ENCODE measurements at regions not wholly inside any gene's neighbourhood (a gene's known extent, or its start where the extent isn't known, plus 50 kb on each side); places are given as distances from the start of the nearest gene placed in this dataset.

DNA sequence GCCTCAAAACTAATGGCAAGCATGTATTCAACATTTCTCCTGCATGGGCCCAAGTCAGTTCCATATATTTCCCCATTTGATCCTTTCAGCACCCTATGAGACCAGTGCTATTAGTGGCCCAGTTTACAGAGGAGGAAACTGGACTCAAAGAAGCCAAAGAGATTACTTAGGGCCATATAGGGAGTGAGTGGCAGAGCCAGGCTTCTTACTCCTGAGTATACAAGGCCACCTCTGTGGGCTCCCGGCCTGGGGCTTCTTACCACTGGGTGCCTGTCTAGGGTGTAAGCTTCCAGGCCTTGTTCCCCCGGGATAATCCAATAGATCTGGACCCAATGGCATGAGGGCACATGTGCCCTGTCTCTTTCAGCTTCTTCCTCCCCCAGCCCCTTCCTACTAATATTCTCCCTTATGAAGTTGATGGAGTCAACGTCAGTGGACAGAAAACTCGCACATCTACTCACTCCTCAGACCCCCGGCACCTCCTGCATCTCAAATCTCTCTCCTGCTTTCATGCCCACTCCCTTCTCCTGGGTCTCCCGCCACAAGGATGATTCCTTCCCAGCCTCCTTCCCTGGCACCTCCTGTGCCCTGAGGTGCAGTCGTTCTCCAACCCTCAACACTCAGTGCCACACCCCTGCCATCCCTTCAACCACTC, 222.6 kb downstream of the ANAPC1 start:
- no peak overlapping the region for H3K4me2 ChIP-seq
- no peak for DNase-seq (ENCODE audit: low spot score)
- no peaks in the 10 kb centered on the region for H3K79me2 ChIP-seq
- H3K36me3 ChIP-seq (replicated peaks; ENCODE audit: insufficient read depth, low read depth) = no peaks in the 10 kb centered on the region
- TF ChIP-seq EZH2phosphoT487 (IDR thresholded peaks at IDR 0.05; ENCODE audit: low read depth, severe bottlenecking, unreplicated experiment) = no peak
- TF ChIP-seq, protein P1, sequence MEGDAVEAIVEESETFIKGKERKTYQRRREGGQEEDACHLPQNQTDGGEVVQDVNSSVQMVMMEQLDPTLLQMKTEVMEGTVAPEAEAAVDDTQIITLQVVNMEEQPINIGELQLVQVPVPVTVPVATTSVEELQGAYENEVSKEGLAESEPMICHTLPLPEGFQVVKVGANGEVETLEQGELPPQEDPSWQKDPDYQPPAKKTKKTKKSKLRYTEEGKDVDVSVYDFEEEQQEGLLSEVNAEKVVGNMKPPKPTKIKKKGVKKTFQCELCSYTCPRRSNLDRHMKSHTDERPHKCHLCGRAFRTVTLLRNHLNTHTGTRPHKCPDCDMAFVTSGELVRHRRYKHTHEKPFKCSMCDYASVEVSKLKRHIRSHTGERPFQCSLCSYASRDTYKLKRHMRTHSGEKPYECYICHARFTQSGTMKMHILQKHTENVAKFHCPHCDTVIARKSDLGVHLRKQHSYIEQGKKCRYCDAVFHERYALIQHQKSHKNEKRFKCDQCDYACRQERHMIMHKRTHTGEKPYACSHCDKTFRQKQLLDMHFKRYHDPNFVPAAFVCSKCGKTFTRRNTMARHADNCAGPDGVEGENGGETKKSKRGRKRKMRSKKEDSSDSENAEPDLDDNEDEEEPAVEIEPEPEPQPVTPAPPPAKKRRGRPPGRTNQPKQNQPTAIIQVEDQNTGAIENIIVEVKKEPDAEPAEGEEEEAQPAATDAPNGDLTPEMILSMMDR (IDR thresholded peaks at IDR 0.05; ENCODE audit: poor library complexity) = no peak
- no peak for TF ChIP-seq EZH2 (IDR thresholded peaks at IDR 0.05; ENCODE audit: borderline replicate concordance)
- no peaks in the 10 kb centered on the region for H4K20me1 ChIP-seq (ENCODE audit: insufficient read depth, poor library complexity, severe bottlenecking)
- no peaks in the 10 kb centered on the region for H3K9me3 ChIP-seq (ENCODE audit: low read depth)
- WGBS (ENCODE audit: low lambda C conversion rate, missing lambda C conversion rate) = 97% methylated on average over 7 of the region's 7 CpGs
- peaks cover 25% of the 10 kb centered on the region for H3K4me1 ChIP-seq (ENCODE audit: insufficient read depth)
- H3K9me2 ChIP-seq (replicated peaks; ENCODE audit: insufficient read depth) = no peaks in the 10 kb centered on the region
- H3K27me3 ChIP-seq = no peaks in the 10 kb centered on the region
- no peak overlapping the region for H2AFZ ChIP-seq
- peak overlapping the region; percentile 99 for H3K27ac ChIP-seq
- no peak overlapping the region for H3K4me3 ChIP-seq

DNA sequence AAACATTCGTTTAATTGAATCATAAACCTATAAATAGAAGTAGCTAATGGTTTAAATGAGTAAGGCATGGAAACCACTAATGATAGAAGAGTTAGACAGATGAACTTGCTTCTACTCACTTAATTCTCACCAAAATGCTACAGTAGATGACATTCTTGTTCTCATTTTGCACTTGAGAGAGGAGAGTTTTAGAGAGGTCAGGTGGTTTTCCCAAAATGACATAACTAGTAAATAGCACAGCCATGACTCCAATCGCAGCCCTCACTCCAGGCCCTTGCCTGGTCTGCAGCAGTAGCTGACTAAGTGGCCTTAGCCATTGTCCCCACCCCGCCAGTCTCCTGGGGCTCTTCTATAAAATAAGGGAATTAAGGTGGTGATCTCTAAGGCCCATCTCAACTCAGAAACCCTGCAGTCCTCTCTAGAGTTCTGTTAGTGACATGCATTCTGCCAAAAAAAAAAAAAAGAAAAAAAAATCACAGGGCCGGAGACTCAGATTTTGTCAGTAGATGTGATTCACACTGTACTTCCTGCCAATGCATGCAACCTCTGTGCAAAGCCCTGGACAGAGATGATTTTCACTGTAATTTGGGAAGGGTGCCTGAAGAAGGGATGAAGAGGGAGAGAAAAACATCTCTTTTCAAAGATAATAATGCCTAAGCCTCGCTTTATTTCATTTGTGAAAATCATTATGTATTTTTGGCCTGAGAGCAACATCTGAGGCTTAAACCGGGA, 221.8 kb downstream of the ANAPC1 start:
- no peaks in the 10 kb centered on the region for H4K20me1 ChIP-seq (ENCODE audit: insufficient read depth, poor library complexity, severe bottlenecking)
- 87% methylated on average over 6 of the region's 6 CpGs for WGBS (ENCODE audit: low lambda C conversion rate, missing lambda C conversion rate)
- H3K27me3 ChIP-seq = no peaks in the 10 kb centered on the region
- no peak overlapping the region for H2AFZ ChIP-seq
- H3K9me3 ChIP-seq (ENCODE audit: low read depth) = no peaks in the 10 kb centered on the region
- no peak overlapping the region for H3K4me2 ChIP-seq
- TF ChIP-seq EZH2phosphoT487 (IDR thresholded peaks at IDR 0.05; ENCODE audit: low read depth, severe bottlenecking, unreplicated experiment) (no peak), EZH2 (IDR thresholded peaks at IDR 0.05; ENCODE audit: borderline replicate concordance) (no peak)
- TF ChIP-seq, protein P1 (IDR thresholded peaks at IDR 0.05; ENCODE audit: poor library complexity) = no peak
- peaks cover 25% of the 10 kb centered on the region for H3K4me1 ChIP-seq (ENCODE audit: insufficient read depth)
- DNase-seq (ENCODE audit: low spot score) = no peak
- no peaks in the 10 kb centered on the region for H3K36me3 ChIP-seq (replicated peaks; ENCODE audit: insufficient read depth, low read depth)
- no peak overlapping the region for H3K4me3 ChIP-seq
- no peaks in the 10 kb centered on the region for H3K9me2 ChIP-seq (replicated peaks; ENCODE audit: insufficient read depth)
- no peaks in the 10 kb centered on the region for H3K79me2 ChIP-seq
- H3K27ac ChIP-seq = no peak overlapping the region

DNA sequence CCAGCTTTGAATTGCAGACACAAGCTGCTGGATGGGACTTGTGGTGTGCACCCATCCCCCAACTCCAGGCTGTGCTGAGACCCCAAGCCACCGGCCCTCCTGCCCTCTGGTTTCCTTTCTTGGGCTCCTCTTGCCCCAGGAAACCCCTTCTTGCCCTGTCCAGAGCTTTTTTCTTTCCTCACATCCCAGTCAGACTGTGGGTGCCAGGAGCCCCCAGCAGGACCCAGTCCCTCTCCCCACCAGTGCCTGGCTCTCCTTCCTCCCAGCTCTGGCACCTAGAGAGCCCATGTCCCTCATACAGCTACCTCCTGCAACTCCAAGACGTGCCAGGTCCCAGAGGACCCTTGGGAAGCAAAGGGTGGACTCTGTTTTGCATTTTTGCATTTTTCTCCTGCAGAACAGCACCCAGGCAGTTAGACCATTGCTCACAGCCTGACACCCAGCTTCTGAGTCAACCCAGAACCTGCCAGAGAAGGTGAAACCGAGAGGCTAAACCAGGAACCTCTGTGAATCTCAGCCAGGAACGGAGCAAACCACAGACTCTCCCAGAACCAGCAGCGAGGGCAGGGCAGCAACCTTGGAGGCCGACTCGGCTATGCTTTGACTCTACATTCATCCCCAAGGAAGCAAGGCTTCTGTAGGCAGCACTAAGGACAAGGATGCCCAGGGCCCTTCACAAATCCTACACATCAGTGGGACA, 221.1 kb downstream of the ANAPC1 start:
- TF ChIP-seq EZH2phosphoT487 (IDR thresholded peaks at IDR 0.05; ENCODE audit: low read depth, severe bottlenecking, unreplicated experiment) (no peak), EZH2 (IDR thresholded peaks at IDR 0.05; ENCODE audit: borderline replicate concordance) (no peak)
- TF ChIP-seq, protein P1 (IDR thresholded peaks at IDR 0.05; ENCODE audit: poor library complexity) = no peak
- Histone ChIP-seq H3K27me3 (no peaks in the 10 kb centered on the region), H3K4me3 (no peak overlapping the region), H3K36me3 (replicated peaks; ENCODE audit: insufficient read depth, low read depth) (no peaks in the 10 kb centered on the region), H3K9me2 (replicated peaks; ENCODE audit: insufficient read depth) (no peaks in the 10 kb centered on the region), H3K9me3 (ENCODE audit: low read depth) (no peaks in the 10 kb centered on the region), H3K27ac (peak overlapping the region; percentile 27), H2AFZ (no peak overlapping the region), H3K79me2 (no peaks in the 10 kb centered on the region), H3K4me2 (no peak overlapping the region), H4K20me1 (ENCODE audit: insufficient read depth, poor library complexity, severe bottlenecking) (no peaks in the 10 kb centered on the region), H3K4me1 (ENCODE audit: insufficient read depth) (peaks cover 25% of the 10 kb centered on the region)
- DNase-seq (ENCODE audit: low spot score) = no peak
- 81% methylated on average over 7 of the region's 7 CpGs for WGBS (ENCODE audit: low lambda C conversion rate, missing lambda C conversion rate)
